Stimulated activated CD8-positive, alpha-beta memory T cell treated with anti-CD3 and anti-CD28 coated beads, Interleukin-7, amount 100 ng/mL, for 4 hours (primary cell): ENCODE measurements at regions not wholly inside any gene's neighbourhood (a gene's known extent, or its start where the extent isn't known, plus 50 kb on each side); places are given as distances from the start of the nearest gene placed in this dataset.
A peak's percentile ranks its signal among the peaks of the same experiment; 100 is the strongest.

Experiments
- DNase-seq, 2 donors: peaks; one replicate each; pipeline ENCODE4 v3.0.0-alpha.2; 2020; ENCODE audit warnings: low read depth in 2 of 2

GRCh38 chr13:31896427-31896826, 135.1 kb upstream of the FRY start:
- no peak for DNase-seq

DNA sequence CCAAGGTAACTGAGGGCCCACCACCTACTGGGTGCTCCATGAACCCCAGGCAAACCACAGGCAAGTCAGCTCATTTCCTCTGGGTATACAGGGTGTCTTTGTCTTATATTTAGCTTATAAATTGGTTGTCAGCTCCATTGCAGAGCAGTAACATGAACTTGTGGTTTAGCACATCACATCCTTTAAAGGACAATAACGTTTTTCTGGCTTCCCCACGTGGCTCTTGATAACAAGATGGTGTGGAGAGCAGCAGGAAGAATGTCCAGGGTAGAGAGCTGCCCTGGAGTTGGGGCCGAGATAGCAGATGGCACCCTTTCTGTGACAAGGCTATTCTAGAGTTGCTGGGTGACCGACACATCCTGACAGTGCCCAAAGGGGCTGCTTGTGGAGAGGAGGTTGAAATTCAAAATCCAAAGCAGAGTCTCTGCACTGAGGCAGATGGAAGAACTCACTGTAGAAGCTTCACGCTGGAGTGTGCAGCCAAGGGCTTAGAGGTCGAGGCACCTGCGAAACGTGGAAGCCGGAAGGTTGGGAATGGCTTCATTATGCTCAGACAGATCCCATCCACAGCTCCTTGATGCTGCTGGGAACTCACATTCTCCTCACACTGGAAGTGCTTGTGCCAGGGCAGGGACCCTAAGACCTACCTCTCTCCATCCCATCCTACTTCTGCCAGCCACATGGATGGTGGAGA, 133.0 kb upstream of the FRY start:
- no peak for DNase-seq

DNA sequence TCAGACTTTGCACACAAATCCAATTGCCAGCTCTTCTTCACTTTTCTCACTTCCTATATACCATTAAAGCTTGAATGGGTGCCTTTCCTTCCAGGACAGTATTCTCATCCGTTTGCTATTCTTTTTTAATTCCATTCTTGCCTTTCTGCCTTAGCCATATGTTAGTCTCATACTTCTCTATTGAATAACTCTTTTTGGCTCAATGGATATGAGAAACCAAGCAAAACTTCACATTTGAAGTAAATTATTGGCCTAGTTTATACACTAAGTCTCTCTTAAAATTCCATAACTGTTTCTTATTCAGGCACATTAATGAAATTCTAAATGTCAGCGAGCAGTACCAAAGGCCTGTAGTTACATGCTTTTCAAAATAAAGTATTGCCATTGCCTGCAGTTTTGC, 129.6 kb upstream of the FRY start:
- DNase-seq, result no peak

GRCh38 chr13:31903111-31903815, 128.3 kb upstream of the FRY start:
- DNase-seq, result no peak

- DNase-seq, result no peak
Observed at GRCh38 chr13:31904941-31905824, 126.4 kb upstream of the FRY start.

DNA sequence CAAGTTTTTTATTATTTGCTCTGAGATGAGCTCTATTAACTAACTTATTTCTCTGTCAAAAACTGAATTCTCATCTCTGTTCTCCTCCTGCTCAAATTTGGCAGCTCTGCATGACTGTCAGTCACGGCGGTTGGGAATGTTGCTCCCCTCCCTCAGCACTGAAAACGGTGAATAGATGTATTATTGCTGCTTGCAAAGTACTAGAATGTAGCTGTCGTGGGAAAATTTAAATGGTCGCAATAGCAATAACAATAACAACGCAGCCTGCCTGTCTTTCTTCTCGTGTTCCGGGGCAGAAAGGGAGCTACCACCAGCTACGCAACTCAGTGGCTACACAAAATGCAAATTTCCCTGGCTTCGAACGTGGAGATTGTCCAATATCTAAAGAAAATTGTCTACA, 125.6 kb upstream of the FRY start:
- no peak for DNase-seq

- no peak for DNase-seq
Observed at GRCh38 chr13:31908696-31909411, 122.7 kb upstream of the FRY start.

DNA sequence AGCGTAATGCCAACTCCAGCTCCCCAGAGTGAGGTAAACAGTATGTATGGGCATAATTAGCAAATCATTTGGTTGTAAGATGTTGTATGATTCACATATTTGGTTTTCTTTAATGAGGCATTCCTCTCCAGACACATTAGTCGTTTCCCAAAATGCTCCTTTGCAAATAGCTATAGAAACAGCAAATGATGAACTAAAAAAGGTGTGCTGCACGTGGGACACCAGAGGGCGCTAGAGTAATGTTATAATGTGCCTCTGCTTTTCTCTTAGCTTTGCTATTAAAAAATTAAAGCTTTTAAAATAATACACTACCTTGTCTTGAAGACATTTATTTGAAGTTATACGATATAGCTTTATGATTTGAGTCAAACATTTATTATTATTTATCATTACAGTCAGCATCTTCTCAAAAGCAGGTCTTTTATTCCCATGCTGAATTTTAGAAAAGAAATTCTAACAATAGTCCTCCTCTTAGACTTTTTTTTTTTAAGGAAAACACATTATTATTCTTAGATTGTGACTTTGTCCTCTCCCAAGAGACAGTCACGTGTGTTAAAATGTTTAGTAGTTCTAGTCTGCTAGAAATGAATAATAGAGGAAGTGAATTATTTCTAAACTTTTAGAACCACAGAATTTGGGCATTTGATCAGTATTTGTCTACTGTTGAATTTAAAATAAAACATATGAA, 121.6 kb upstream of the FRY start:
- peak; percentile 10 to 20 for DNase-seq

DNA sequence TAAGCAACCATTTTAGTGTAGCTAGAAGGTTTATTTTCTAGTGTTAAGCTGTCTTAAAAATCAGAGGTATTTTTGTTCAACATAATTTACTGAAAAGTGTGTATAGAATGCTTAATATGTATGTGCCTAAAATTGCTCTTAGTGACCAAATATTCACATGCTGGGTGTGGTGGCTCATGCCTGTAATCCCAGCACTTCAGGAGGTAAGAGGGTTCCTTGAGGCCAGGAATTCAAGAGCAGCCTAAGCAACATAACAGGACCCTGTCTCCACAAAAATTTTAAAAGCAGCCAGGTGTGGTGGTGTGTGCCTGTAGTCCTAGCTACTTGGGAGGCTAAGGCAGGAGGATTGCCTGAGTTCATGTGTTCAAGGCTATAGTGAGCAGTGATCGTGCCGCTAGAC, 120.9 kb upstream of the FRY start:
- no peak for DNase-seq

GRCh38 chr13:31912647-31913401, 118.8 kb upstream of the FRY start:
- no peak for DNase-seq

DNA sequence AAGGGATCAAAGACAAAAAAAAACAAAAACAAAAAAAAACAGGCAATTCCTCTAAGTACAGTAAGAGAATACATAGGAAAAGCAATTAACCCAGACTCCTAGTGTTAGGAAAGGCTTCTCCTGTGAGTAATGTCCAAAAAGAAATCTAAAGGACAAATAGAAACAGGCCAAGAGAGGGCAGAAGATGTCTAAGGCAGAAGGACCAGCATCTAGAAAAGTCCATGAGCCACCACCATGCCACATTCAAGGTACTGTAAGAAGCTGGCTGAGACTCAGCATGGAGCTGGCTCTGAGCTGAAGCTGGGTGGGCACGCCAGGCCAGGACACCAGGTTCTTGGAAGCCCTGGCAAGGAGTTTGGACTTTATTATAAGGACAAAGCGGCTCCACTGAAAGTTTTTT, 118.1 kb upstream of the FRY start:
- DNase-seq, result no peak

DNA sequence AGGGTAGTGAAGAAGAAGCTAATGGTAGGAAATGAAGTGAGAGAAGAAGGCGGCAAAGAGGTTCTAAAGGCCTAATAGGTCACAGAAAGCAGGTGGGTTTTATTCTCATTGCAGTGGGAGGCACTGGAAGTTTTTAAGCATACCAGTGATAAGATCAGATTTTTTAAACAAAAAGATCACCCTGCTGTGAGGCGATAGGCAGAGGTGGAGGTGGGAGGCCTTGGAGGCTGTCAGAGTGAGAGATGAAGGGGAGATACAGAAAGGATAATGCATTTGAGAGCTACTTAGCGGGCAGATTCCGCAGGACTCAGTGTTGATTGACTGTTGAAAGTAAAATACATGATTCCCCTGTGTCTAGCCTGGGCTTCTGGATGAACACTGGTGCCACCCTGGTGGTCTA, 116.7 kb upstream of the FRY start:
- no peak for DNase-seq

DNA sequence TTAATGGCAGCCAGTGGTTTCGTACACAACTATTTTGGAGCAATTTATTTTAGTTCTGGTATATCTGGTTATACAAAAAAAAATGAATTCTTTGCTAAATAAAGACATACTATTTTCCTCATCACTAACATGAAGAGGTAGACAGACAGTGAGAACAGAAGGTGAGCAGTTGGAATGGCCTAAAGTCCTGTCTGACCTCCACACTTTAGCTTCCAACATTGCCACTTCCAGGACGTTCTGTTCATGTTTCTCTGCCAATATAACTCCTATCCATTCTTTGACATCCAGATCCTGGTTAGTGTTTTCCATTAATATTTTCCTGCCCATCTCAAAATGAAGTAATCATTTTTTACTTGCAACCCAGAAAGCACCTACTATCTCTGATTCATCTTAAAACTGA, 112.9 kb upstream of the FRY start:
- no peak for DNase-seq

DNA sequence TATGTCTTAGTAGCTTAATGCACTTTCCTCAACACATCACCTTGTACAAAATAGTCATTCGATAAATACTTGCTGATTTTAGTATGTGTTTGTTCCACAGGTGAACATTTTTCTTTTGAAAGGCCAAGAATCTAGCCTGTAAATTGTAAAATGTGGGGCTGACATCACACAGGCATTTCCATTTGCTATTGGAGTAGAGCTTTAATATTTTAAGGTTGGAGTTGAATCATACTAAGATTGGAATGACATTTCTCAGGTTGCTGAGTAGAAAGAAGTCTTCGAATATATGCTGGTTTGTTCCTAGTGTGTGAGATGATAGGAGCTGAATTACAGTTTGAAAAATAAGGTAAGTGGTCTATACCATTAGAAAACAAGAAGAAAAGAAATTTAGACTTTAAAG, 112.3 kb upstream of the FRY start:
- no peak for DNase-seq

DNA sequence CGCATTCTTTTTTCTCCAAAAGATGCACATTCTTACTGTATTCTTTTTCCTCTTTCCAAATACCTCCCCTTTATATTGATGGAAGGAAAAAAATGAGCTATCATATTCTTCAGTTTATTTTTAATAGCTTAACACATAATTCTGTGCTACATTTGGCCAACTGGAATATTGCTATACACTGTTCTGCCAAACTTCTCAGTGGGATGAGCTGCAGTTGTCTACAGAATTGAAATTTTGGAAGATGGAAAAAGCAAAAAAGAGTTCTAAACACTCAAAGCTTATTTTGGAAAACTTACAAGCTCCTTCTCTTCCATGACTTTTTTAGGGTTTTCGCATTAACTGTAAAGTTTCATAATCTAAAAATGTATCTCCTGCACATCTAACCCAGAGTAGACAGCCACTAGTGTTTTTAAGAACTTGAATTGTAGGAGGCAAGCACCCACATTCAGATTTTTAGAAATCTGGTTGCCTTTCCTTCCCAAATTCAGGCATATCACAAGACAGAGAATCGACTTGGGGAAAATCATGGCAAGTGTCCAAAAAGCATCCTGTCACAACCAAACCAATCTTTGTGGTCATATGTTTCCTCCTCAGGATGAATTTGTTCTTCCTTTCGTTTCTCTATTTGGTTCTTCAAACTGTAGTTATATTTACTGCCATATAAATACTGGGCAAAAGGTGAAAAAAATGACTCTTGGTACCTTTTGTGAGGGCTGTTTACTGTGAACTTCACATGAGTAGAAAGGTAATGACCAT, 111.4 kb upstream of the FRY start:
- no peak for DNase-seq

DNA sequence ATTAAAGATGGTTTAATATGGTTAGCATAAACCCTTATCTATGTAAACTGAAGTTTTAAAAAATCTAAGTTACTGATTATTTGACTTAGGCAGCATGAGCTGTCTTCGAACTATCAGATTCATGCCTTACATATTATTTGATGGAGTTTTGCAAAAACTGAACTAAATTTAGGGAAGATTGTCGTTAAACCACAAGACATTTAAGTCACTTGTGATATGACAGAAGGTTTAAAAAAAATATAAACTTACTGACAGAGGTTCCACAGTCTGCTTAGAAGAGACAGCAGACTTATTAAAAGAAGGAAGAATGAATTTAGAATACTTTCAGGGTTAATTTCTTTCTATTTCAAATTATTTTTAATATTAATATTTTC, 110.9 kb upstream of the FRY start:
- DNase-seq, result no peak

GRCh38 chr13:31922724-31923123, 108.8 kb upstream of the FRY start:
- DNase-seq, result no peak

- DNase-seq, result no peak
Observed at GRCh38 chr13:31923134-31923763, 108.3 kb upstream of the FRY start.

DNA sequence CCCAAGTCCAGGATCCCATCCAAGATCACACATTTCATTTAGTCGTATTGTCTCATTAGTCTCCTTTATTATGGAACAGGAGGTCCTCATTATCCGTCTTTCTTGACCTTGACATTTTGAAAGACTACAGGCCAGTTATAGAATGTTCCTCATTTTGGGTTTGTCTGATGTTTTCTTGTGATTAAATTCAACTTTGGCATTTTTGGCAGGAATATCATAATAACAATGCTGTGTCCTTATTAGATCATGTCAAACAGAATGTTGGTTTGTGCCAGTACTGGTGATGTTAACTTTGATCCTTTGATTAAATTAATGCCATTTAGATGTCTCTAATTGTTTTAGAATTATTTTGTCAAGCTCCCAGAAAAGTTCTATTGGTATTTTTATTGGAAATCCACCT, 106.5 kb upstream of the FRY start:
- no peak for DNase-seq

- DNase-seq, result no peak
Observed at GRCh38 chr13:31927219-31927653, 104.3 kb upstream of the FRY start.
